ENCODE measurements at regions not wholly inside any gene's neighbourhood (a gene's known extent, or its start where the extent isn't known, plus 50 kb on each side); places are given as distances from the start of the nearest gene placed in this dataset.

GRCh38 chr10:78802866-78803265 lies 265.9 kb upstream of the ZMIZ1 start:
- TF ChIP-seq REST (IDR thresholded peaks at IDR 0.05; ENCODE audit: low read depth) (no peak), RAD21 (IDR thresholded peaks at IDR 0.05; ENCODE audit: low read depth) (no peak), EP300 (IDR thresholded peaks at IDR 0.05; ENCODE audit: borderline replicate concordance) (no peak)

Data from Ishikawa (cell line).